Gastroesophageal sphincter (tissue), 3 donors: ENCODE measurements at regions not wholly inside any gene's neighbourhood (a gene's known extent, or its start where the extent isn't known, plus 50 kb on each side); places are given as distances from the start of the nearest gene placed in this dataset.

Experiments used
- POLR2A ChIP-seq, 2 donors: fragments of 450-650 bp; IDR thresholded peaks; one replicate each; pipeline ENCODE4 v1.6.1; 2017; ENCODE audit warnings: antibody characterized with exemption in 2 of 2, mild to moderate bottlenecking in 2 of 2, moderate library complexity in 1 of 2
- TF ChIP-seq, protein P1 (sequence below), 4 experiments: fragments of 200-600 bp in 2 of 4; fragments of 450-650 bp in 2 of 4; sonication (generic) in 1 of 4; IDR thresholded peaks; one replicate each; pipeline ENCODE4 v1.5.1; 2017 to 2019; ENCODE audit warnings: antibody characterized with exemption in 4 of 4, mild to moderate bottlenecking in 2 of 4, moderate library complexity in 2 of 4

DNA sequence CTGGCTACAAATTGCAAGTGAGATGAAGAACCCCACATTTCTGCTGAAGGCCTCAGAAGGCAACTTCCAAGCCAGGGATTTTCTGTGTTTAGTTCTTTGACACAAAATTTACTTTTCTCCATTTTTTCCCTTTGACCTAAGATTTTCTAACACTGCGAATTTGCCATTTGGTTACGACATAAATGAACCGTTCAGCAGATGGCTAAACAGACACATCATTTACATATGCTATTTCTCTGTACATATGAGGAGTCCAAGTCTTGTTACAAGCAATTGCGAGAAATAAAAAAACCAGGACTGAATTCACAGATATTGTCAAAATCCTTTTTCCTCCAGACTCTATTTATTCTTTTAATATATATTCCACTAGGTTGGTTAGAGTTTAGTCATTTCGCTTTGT is 978.6 kb downstream of the NLGN4X start:
- TF ChIP-seq, protein P1, sequence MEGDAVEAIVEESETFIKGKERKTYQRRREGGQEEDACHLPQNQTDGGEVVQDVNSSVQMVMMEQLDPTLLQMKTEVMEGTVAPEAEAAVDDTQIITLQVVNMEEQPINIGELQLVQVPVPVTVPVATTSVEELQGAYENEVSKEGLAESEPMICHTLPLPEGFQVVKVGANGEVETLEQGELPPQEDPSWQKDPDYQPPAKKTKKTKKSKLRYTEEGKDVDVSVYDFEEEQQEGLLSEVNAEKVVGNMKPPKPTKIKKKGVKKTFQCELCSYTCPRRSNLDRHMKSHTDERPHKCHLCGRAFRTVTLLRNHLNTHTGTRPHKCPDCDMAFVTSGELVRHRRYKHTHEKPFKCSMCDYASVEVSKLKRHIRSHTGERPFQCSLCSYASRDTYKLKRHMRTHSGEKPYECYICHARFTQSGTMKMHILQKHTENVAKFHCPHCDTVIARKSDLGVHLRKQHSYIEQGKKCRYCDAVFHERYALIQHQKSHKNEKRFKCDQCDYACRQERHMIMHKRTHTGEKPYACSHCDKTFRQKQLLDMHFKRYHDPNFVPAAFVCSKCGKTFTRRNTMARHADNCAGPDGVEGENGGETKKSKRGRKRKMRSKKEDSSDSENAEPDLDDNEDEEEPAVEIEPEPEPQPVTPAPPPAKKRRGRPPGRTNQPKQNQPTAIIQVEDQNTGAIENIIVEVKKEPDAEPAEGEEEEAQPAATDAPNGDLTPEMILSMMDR (IDR thresholded peaks at IDR 0.05): no peak
- TF ChIP-seq POLR2A (IDR thresholded peaks at IDR 0.05): no peak
